ENCODE measurements at regions not wholly inside any gene's neighbourhood (a gene's known extent, or its start where the extent isn't known, plus 50 kb on each side); places are given as distances from the start of the nearest gene placed in this dataset.

DNA sequence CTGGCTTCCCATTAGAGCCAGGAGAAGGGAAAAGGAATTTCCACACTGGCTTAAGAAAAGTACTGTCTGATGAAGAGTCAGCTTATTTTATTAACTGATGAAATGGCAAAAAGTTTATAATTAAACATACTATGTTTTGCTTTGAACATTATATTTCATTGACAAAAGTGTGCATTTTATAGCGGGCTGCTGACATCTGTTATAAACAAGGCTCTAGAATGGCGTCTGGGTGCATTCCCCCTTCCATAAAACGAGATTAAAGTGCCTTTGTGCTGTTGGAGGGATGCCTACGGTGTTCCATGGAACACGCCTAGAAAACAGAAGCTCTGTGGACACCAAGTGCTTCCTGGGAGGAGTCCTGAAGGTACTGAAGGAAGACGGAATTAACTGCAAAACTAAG lies 220.2 kb downstream of the SNX10 start:
- no peak for DNase-seq (ENCODE audit: low read depth in 4 of 4, low spot score in 2 of 4)

GRCh38 chr7:26512737-26513136 lies 221.1 kb downstream of the SNX10 start:
- no peak for DNase-seq (ENCODE audit: low read depth in 4 of 4, low spot score in 2 of 4)

DNA sequence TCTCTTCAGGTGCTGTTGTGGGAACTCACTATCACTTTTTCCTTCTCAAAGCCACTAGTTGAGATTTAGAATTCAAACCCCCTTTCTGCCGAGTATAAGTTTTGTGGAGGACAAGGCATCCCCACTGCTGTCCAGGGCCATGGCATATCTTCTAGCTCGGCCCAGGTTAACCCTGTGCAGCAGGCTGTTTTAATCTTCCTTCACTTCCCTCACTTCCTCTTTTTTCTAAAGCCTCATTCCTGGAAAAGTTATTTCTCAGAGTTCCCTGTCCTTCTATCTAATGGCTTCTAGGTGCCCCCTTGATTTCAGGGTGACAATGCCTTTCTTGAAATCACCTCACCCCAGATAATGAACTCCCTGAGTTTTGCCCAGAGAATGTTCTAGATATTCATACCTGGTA lies 222.3 kb downstream of the SNX10 start:
- DNase-seq (ENCODE audit: low read depth in 4 of 4, low spot score in 2 of 4): no peak

GRCh38 chr7:26514633-26515032 lies 223.0 kb downstream of the SNX10 start:
- no peak for DNase-seq (ENCODE audit: low read depth in 4 of 4, low spot score in 2 of 4)

GRCh38 chr7:26515314-26515842 lies 223.7 kb downstream of the SNX10 start:
- no peak for DNase-seq (ENCODE audit: low read depth in 4 of 4, low spot score in 2 of 4)

GRCh38 chr7:26520483-26520882 lies 228.8 kb downstream of the SNX10 start:
- DNase-seq (ENCODE audit: low read depth in 4 of 4, low spot score in 2 of 4): no peak

GRCh38 chr7:26522633-26523032 lies 231.0 kb downstream of the SNX10 start:
- no peak for DNase-seq (ENCODE audit: low read depth in 4 of 4, low spot score in 2 of 4)

GRCh38 chr7:26525398-26526264 lies 234.0 kb downstream of the SNX10 start:
- no peak for DNase-seq (ENCODE audit: low read depth in 4 of 4, low spot score in 2 of 4)

DNA sequence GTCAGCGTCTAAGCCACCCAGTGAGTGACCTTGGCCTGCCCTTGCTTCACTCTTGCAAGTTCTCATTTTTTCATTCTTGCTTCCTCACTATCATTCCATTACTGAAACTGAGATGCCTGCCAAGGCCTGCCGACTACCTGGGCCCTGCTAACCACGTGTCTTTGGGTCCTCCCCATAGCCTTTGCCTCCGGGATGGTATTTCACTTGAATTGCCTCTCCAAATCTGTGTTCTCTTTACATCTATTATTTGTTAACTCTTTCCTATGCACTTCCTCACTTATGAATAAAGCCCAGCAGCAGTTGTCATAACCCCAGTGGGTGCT lies 234.6 kb downstream of the SNX10 start:
- no peak for DNase-seq (ENCODE audit: low read depth in 4 of 4, low spot score in 2 of 4)

DNA sequence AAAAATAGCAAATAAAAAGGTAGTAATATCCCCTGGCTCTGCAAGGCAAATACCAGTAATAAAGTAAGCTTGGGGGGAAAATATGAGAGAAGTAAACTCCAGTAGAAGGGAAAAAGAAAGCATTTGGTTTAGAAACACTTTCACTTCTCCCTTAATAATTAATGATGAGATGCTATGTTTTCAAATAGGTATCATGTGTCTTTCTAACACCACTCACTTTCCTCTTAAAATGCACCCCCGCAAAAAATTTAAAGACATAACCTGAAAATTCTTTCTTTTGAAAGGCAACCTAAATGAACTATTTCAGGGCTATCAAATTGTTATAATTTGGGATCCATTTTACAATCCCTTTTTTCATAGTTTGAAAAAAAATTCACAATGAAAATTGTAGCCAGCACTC lies 240.3 kb downstream of the SNX10 start:
- no peak for DNase-seq (ENCODE audit: low read depth in 4 of 4, low spot score in 2 of 4)

GRCh38 chr7:26532471-26532870 lies 240.8 kb downstream of the SNX10 start:
- DNase-seq (ENCODE audit: low read depth in 4 of 4, low spot score in 2 of 4): no peak

DNA sequence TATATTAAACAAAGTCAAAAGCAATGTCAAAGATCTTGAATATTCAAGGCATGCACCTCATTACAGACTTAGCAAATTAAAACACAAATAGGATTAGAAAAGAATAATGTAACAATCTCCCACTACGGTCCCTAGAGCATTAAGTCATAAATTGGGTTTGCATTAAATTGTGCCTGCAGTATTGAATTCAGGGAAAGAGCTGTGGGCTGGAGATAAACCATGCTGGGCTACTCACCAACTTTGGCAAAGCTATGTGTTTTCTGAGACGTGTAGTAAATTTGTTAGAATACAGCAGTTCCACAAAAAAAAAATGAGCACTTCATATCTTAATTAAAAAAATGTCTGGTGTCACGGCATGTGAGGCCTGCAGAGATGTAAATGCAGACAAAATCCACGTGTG lies 241.6 kb downstream of the SNX10 start:
- DNase-seq (ENCODE audit: low read depth in 4 of 4, low spot score in 2 of 4): no peak

DNA sequence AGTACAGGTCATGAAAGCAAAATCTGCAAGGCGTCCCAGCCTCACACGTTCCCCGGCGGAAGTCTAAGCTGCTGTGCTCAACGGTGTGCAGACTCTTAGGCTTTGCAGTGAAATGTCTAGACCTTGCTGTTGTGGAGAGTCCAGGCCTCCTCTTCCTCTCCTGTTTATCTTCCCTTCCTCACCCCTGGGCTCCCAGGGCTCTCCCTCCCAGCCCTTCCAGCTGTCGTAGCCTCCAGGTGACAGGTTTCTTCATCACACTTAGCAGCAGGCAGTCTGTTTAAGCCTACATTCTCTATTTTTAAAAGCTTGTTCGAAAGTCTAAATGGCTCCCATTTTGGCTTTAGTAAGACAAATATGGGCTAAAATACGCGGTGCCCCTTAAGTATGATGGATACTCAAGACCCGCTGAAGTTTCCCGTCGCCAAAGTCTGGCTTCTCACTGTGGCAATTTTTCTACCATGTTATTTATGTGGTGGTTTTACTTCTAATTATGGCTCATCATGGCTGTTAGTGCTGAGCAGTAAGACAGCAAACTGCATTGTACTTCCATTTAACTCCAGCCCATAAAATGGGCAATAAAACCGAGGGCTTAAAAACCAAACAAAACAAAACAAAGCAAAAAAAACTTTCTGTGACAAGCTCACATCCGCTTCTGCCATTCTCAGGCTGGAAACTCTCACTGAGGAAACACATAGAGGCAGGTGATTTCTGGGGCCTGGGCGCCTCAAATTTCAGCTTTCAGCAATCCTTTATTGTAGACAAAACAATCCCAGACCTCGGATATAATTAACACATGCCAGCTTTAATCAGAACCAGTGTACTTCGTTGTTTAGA lies 243.2 kb downstream of the SNX10 start:
- peak in 1 of 4 donors; percentile 63 for DNase-seq (ENCODE audit: low read depth in 4 of 4, low spot score in 2 of 4)

- no peak for DNase-seq (ENCODE audit: low read depth in 4 of 4, low spot score in 2 of 4)
Observed at GRCh38 chr7:26535483-26536007, 243.9 kb downstream of the SNX10 start.

GRCh38 chr7:26538216-26538615 lies 246.6 kb downstream of the SNX10 start:
- no peak for DNase-seq (ENCODE audit: low read depth in 4 of 4, low spot score in 2 of 4)

DNA sequence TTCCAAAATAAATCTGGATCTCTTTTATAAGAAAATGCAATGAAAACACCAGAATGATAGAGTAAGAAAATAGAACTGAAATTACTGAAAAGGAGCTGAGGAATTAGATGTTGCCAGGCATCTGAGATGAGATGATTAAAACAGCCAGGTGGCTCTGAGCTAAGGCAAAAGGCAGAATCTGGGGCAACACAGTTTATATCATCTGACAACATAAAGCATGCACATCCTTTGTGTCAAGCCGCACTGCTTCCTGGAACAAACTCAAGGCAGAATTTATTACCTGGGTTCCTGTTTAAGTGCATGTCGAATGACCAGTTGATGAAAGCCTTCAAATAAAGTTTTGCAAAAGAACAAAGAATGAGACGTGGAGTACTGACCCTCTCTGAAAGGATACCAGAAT lies 247.0 kb downstream of the SNX10 start:
- DNase-seq (ENCODE audit: low read depth in 4 of 4, low spot score in 2 of 4): no peak

DNA sequence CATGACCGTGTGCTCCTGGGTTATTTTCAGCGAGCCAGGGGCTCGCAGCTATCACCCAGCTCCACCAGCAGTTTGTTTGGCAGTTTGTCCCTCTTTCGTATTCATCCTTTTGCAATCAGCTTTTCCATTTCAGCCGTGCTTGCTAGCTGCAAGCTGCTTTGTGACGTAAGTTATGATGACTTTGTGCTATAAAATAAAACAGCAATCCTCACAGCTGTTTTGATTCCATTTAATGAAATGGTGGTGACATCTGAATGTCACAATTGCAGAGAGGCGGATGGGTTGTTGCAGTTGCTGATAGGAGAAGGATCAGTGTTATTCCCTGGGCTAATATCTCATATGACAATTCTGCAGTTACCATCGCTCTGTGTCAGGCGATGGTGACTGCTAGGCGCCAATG lies 251.7 kb downstream of the SNX10 start:
- no peak for DNase-seq (ENCODE audit: low read depth in 4 of 4, low spot score in 2 of 4)

GRCh38 chr7:26543951-26544350 lies 252.3 kb downstream of the SNX10 start:
- no peak for DNase-seq (ENCODE audit: low read depth in 4 of 4, low spot score in 2 of 4)

DNA sequence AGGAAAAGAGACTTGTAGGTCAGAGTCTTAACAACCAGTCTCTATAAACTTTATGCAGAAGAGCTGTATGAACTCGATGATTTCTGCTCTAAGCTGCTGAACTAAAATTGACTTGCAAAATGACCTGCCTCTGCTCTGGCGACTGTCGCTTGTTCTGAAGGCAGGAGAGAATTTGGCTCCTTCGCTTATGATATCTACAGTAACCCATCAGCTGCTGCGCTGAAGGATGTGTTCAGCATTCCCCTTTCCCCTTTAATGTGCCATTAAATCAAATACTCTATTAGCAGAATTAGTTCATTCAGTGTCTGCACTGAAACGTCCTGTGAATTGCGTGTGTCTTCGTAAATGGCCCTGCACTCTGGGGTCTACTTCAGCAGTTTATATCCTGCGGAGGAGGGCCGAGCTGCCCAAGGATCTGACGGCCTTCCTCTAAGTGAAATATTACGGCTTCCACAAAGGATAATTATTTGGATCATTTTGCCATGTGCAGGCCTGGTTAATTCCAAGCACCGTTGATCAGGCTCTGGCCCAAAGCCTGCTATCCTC lies 254.9 kb downstream of the SNX10 start:
- DNase-seq (ENCODE audit: low read depth in 4 of 4, low spot score in 2 of 4): no peak

DNA sequence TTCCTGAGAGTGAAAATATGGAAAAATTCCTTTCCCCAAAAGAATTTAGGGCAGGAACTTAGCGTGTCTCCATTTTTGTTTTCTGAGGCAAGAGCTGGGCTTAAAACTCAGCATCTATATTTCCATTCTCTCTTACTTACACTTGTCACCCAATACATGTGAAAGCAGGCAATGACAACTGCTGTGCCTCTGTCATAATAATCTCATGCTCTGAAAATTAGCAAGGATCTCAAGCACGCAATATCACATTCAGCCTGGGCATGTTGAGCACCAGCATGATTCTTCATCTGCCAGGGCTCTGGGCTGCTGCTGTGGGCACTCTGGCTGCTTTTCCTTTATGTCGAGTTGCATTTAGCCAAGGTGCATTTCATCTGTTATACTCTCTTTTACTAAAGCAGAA lies 255.5 kb downstream of the SNX10 start:
- no peak for DNase-seq (ENCODE audit: low read depth in 4 of 4, low spot score in 2 of 4)

DNA sequence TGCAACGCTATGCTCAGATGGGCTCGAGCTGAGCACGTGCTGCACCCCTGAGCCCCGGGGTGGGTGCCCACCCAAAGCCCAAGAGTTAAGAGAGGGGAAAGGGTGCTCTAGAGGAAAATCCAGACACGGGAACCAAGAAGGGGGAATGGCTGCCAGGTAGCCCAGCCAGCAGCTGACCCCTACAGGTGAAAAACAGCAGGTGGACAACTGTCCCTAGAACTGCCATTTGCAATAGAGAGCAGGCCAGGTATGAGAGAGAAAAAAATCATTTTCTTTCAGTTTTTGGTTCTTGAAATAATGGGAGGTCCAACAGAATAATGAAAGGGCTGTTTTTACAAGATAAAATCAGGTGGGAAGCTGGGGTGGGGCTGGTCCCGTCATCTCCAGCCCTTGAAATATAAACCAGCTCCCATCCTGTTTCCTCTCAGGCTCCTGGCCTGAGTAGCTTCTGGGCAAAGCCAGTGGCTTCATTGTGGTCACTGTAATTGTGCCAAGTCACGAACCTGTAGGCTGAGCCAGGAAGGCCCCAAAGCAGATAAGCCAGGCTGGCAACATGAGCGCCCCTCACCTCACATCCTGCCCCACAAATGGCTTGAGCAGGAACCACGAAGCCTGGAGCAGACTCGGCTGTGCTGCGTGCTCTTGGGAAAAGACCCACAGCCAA lies 257.8 kb downstream of the SNX10 start:
- DNase-seq (ENCODE audit: low read depth in 4 of 4, low spot score in 2 of 4): no peak
